ENCODE measurements at regions not wholly inside any gene's neighbourhood (a gene's known extent, or its start where the extent isn't known, plus 50 kb on each side); places are given as distances from the start of the nearest gene placed in this dataset.

- ATAC-seq, result no peak
- intact Hi-C loops (cut with DNase I), result no loop called here
- no peaks in the 10 kb centered on the region for H3K4me1 ChIP-seq
- no peak overlapping the region for H3K27ac ChIP-seq
- no peak for TF ChIP-seq POLR2A (IDR thresholded peaks at IDR 0.05)
- no peak for TF ChIP-seq CTCF (IDR thresholded peaks at IDR 0.05)
- H3K27me3 ChIP-seq, result no peaks in the 10 kb centered on the region
- H3K9me3 ChIP-seq, result no peaks in the 10 kb centered on the region
- 17% methylated on average over 1 of the region's 1 CpG for WGBS (ENCODE audit: insufficient coverage, low coverage, low lambda C conversion rate, missing lambda C conversion rate)
- H3K4me3 ChIP-seq, result no peak overlapping the region
- DNase-seq, result no peak
- H3K36me3 ChIP-seq, result no peaks in the 10 kb centered on the region
Observed at GRCh38 chr9:30775236-30775635, 1609.2 kb upstream of the ACO1 start.

- DNase-seq, result no peak
- intact Hi-C loops (cut with DNase I), result no loop called here
- Histone ChIP-seq H3K4me3 (no peak overlapping the region), H3K4me1 (no peaks in the 10 kb centered on the region), H3K36me3 (no peaks in the 10 kb centered on the region), H3K27ac (no peak overlapping the region), H3K9me3 (peaks cover 0 to 4% (median 1%) of the 10 kb centered on the region in 4 donors), H3K27me3 (no peaks in the 10 kb centered on the region)
- 47% methylated on average over 1 of the region's 1 CpG for WGBS (ENCODE audit: insufficient coverage, low coverage, low lambda C conversion rate, missing lambda C conversion rate)
- ATAC-seq, result no peak
- TF ChIP-seq POLR2A (IDR thresholded peaks at IDR 0.05) (no peak), CTCF (IDR thresholded peaks at IDR 0.05) (no peak)
Observed at GRCh38 chr9:30796764-30797163, 1587.7 kb upstream of the ACO1 start.

GRCh38 chr9:30799527-30800101 lies 1584.8 kb upstream of the ACO1 start:
- Histone ChIP-seq H3K4me1 (no peaks in the 10 kb centered on the region), H3K36me3 (no peaks in the 10 kb centered on the region), H3K27me3 (no peaks in the 10 kb centered on the region), H3K27ac (no peak overlapping the region), H3K9me3 (peaks cover 0 to 4% (median 1%) of the 10 kb centered on the region in 4 donors), H3K4me3 (no peak overlapping the region)
- intact Hi-C loops (cut with DNase I), result no loop called here
- no peak for TF ChIP-seq CTCF (IDR thresholded peaks at IDR 0.05)
- no peak for TF ChIP-seq POLR2A (IDR thresholded peaks at IDR 0.05)
- WGBS (ENCODE audit: insufficient coverage, low coverage, low lambda C conversion rate, missing lambda C conversion rate), result 67% methylated on average over 12 of the region's 21 CpGs
- no peak for DNase-seq
- no peak for ATAC-seq

- Histone ChIP-seq H3K27me3 (no peaks in the 10 kb centered on the region), H3K4me3 (no peak overlapping the region), H3K4me1 (no peaks in the 10 kb centered on the region), H3K36me3 (no peaks in the 10 kb centered on the region), H3K27ac (no peak overlapping the region), H3K9me3 (peaks cover 0 to 4% (median 1%) of the 10 kb centered on the region in 4 donors)
- intact Hi-C loops (cut with DNase I), result no loop called here
- ATAC-seq (no peak), DNase-seq (no peak)
- TF ChIP-seq CTCF (IDR thresholded peaks at IDR 0.05), result no peak
- no peak for TF ChIP-seq POLR2A (IDR thresholded peaks at IDR 0.05)
- 49% methylated on average over 5 of the region's 14 CpGs for WGBS (ENCODE audit: insufficient coverage, low coverage, low lambda C conversion rate, missing lambda C conversion rate)
Observed at GRCh38 chr9:30800421-30800820, 1584.0 kb upstream of the ACO1 start.

GRCh38 chr9:30812821-30813220 lies 1571.6 kb upstream of the ACO1 start:
- WGBS (ENCODE audit: insufficient coverage, low coverage, low lambda C conversion rate, missing lambda C conversion rate), result 25% methylated on average over 1 of the region's 1 CpG
- DNase-seq, result no peak
- intact Hi-C loops (cut with DNase I), result no loop called here
- Histone ChIP-seq H3K4me1 (no peaks in the 10 kb centered on the region), H3K27ac (no peak overlapping the region), H3K36me3 (no peaks in the 10 kb centered on the region), H3K9me3 (no peaks in the 10 kb centered on the region), H3K27me3 (no peaks in the 10 kb centered on the region), H3K4me3 (no peak overlapping the region)
- TF ChIP-seq POLR2A (IDR thresholded peaks at IDR 0.05) (no peak), CTCF (IDR thresholded peaks at IDR 0.05) (no peak)
- ATAC-seq, result no peak

All from right lobe of liver (tissue), 6 donors.